ENCODE measurements at regions not wholly inside any gene's neighbourhood (a gene's known extent, or its start where the extent isn't known, plus 50 kb on each side); places are given as distances from the start of the nearest gene placed in this dataset.

- Histone ChIP-seq H3K27me3 (replicated peaks; ENCODE audit: insufficient read depth) (no peaks in the 10 kb centered on the region), H3K27ac (no peak overlapping the region), H3K36me3 (no peaks in the 10 kb centered on the region), H3K4me3 (no peak overlapping the region), H3K9me3 (no peaks in the 10 kb centered on the region), H3K4me1 (ENCODE audit: control insufficient read depth in 1 of 2, low read depth in 2 of 2) (no peaks in the 10 kb centered on the region)
- DNase-seq (ENCODE audit: low spot score) (no peak), ATAC-seq (ENCODE audit: insufficient number of reproducible peaks, low FRiP score, low read depth) (no peak)
- TF ChIP-seq CTCF (IDR thresholded peaks at IDR 0.05), result no peak
Observed at GRCh38 chr10:109723305-109723704, 200.0 kb downstream of the XPNPEP1 start.

- DNase-seq (ENCODE audit: low spot score) (no peak), ATAC-seq (ENCODE audit: insufficient number of reproducible peaks, low FRiP score, low read depth) (no peak)
- Histone ChIP-seq H3K9me3 (no peaks in the 10 kb centered on the region), H3K4me1 (ENCODE audit: control insufficient read depth in 1 of 2, low read depth in 2 of 2) (no peaks in the 10 kb centered on the region), H3K27me3 (replicated peaks; ENCODE audit: insufficient read depth) (no peaks in the 10 kb centered on the region), H3K4me3 (no peak overlapping the region), H3K36me3 (no peaks in the 10 kb centered on the region), H3K27ac (no peak overlapping the region)
- no peak for TF ChIP-seq CTCF (IDR thresholded peaks at IDR 0.05)
Observed at GRCh38 chr10:109721453-109722064, 201.8 kb downstream of the XPNPEP1 start.

- TF ChIP-seq CTCF (IDR thresholded peaks at IDR 0.05), result no peak
- Histone ChIP-seq H3K27ac (no peak overlapping the region), H3K36me3 (no peaks in the 10 kb centered on the region), H3K27me3 (replicated peaks; ENCODE audit: insufficient read depth) (no peaks in the 10 kb centered on the region), H3K9me3 (peaks cover 4% of the 10 kb centered on the region), H3K4me3 (no peak overlapping the region), H3K4me1 (ENCODE audit: control insufficient read depth in 1 of 2, low read depth in 2 of 2) (no peaks in the 10 kb centered on the region)
- ATAC-seq (ENCODE audit: insufficient number of reproducible peaks, low FRiP score, low read depth) (no peak), DNase-seq (ENCODE audit: low spot score) (no peak)
Observed at GRCh38 chr10:109706026-109706560, 217.2 kb downstream of the XPNPEP1 start.

- Histone ChIP-seq H3K4me3 (no peak overlapping the region), H3K9me3 (no peaks in the 10 kb centered on the region), H3K27me3 (replicated peaks; ENCODE audit: insufficient read depth) (no peaks in the 10 kb centered on the region), H3K4me1 (ENCODE audit: control insufficient read depth in 1 of 2, low read depth in 2 of 2) (no peaks in the 10 kb centered on the region), H3K27ac (no peak overlapping the region), H3K36me3 (no peaks in the 10 kb centered on the region)
- ATAC-seq (ENCODE audit: insufficient number of reproducible peaks, low FRiP score, low read depth), result no peak
- TF ChIP-seq CTCF (IDR thresholded peaks at IDR 0.05), result no peak
- no peak for DNase-seq (ENCODE audit: low spot score)
Observed at GRCh38 chr10:109701633-109702215, 221.6 kb downstream of the XPNPEP1 start.

GRCh38 chr10:109698882-109699664 lies 224.2 kb downstream of the XPNPEP1 start:
- Histone ChIP-seq H3K36me3 (no peaks in the 10 kb centered on the region), H3K9me3 (no peaks in the 10 kb centered on the region), H3K4me1 (ENCODE audit: control insufficient read depth in 1 of 2, low read depth in 2 of 2) (no peaks in the 10 kb centered on the region), H3K27ac (no peak overlapping the region), H3K27me3 (replicated peaks; ENCODE audit: insufficient read depth) (no peaks in the 10 kb centered on the region), H3K4me3 (no peak overlapping the region)
- no peak for TF ChIP-seq CTCF (IDR thresholded peaks at IDR 0.05)
- DNase-seq (ENCODE audit: low spot score) (no peak), ATAC-seq (ENCODE audit: insufficient number of reproducible peaks, low FRiP score, low read depth) (no peak)
